A673 (cell line): ENCODE measurements at regions not wholly inside any gene's neighbourhood (a gene's known extent, or its start where the extent isn't known, plus 50 kb on each side); places are given as distances from the start of the nearest gene placed in this dataset.

ENCODE experiments used
- CTCF ChIP-seq: fragments of 300-800, 200-600 bp; sonication (generic); conservative IDR thresholded peaks from 2 replicates; pipeline ENCODE4 v1.5.1; 2017; ENCODE audit warnings: low read depth, mild to moderate bottlenecking, antibody characterized with exemption, low read length, moderate library complexity, mixed read lengths
- EZH2 ChIP-seq: fragments of 200-600 bp; sonication (generic); IDR thresholded peaks from 2 replicates; pipeline ENCODE4 v1.6.1; 2017; ENCODE audit warnings: borderline replicate concordance, low read depth, mild to moderate bottlenecking, mixed read lengths, antibody characterized with exemption, low read length; ENCODE audit not compliant: poor library complexity, severe bottlenecking

GRCh38 chr18:41517142-41517541 is 437.9 kb upstream of the PIK3C3 start:
- TF ChIP-seq EZH2 (no peak), CTCF (no peak)
